ENCODE measurements at regions not wholly inside any gene's neighbourhood (a gene's known extent, or its start where the extent isn't known, plus 50 kb on each side); places are given as distances from the start of the nearest gene placed in this dataset.

- H2AFZ ChIP-seq, result no peak overlapping the region
- DNase-seq (ENCODE audit: low spot score), result no peak
- H3F3A ChIP-seq (replicated peaks; ENCODE audit: low read depth), result no peaks in the 10 kb centered on the region
- no peaks in the 10 kb centered on the region; the same call in 1 of the 2 replicates for H3K9me2 ChIP-seq (ENCODE audit: insufficient read depth)
- Mint-ChIP-seq H3K4me1 (no peaks in the 10 kb centered on the region), H3K36me3 (ENCODE audit: low read depth) (peaks cover 5% of the 10 kb centered on the region; the same call in 2 of the 3 replicates), H3K4me3 (no peak overlapping the region), H3K27me3 (ENCODE audit: insufficient read depth, low read depth, poor library complexity) (no peaks in the 10 kb centered on the region), H3K9me3 (peaks cover 2% of the 10 kb centered on the region; the same call in 1 of the 3 replicates), H3K27ac (no peak overlapping the region)
- H4K20me1 ChIP-seq (replicated peaks; ENCODE audit: insufficient read depth), result no peaks in the 10 kb centered on the region
- ATAC-seq, result no peak
- H3K4me3 ChIP-seq, result no peak overlapping the region
- no peaks in the 10 kb centered on the region for H3K36me3 ChIP-seq (ENCODE audit: insufficient read depth)
- H3K27ac ChIP-seq (ENCODE audit: low read depth), result no peak overlapping the region
- H3K79me2 ChIP-seq (replicated peaks; ENCODE audit: insufficient read depth), result no peaks in the 10 kb centered on the region
- H3K27me3 ChIP-seq (ENCODE audit: insufficient read depth), result no peaks in the 10 kb centered on the region
- H3K4me1 ChIP-seq (ENCODE audit: insufficient read depth), result no peaks in the 10 kb centered on the region
- H3K4me2 ChIP-seq, result no peak overlapping the region
- TF ChIP-seq, protein P1, sequence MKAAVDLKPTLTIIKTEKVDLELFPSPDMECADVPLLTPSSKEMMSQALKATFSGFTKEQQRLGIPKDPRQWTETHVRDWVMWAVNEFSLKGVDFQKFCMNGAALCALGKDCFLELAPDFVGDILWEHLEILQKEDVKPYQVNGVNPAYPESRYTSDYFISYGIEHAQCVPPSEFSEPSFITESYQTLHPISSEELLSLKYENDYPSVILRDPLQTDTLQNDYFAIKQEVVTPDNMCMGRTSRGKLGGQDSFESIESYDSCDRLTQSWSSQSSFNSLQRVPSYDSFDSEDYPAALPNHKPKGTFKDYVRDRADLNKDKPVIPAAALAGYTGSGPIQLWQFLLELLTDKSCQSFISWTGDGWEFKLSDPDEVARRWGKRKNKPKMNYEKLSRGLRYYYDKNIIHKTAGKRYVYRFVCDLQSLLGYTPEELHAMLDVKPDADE (IDR thresholded peaks at IDR 0.05), result no peak
- TF ChIP-seq ZNF114 (CRISPR knock-in tag; IDR thresholded peaks at IDR 0.05), result no peak
- no peak for TF ChIP-seq REST (IDR thresholded peaks at IDR 0.05; ENCODE audit: unreplicated experiment)
- TF ChIP-seq, protein P2, sequence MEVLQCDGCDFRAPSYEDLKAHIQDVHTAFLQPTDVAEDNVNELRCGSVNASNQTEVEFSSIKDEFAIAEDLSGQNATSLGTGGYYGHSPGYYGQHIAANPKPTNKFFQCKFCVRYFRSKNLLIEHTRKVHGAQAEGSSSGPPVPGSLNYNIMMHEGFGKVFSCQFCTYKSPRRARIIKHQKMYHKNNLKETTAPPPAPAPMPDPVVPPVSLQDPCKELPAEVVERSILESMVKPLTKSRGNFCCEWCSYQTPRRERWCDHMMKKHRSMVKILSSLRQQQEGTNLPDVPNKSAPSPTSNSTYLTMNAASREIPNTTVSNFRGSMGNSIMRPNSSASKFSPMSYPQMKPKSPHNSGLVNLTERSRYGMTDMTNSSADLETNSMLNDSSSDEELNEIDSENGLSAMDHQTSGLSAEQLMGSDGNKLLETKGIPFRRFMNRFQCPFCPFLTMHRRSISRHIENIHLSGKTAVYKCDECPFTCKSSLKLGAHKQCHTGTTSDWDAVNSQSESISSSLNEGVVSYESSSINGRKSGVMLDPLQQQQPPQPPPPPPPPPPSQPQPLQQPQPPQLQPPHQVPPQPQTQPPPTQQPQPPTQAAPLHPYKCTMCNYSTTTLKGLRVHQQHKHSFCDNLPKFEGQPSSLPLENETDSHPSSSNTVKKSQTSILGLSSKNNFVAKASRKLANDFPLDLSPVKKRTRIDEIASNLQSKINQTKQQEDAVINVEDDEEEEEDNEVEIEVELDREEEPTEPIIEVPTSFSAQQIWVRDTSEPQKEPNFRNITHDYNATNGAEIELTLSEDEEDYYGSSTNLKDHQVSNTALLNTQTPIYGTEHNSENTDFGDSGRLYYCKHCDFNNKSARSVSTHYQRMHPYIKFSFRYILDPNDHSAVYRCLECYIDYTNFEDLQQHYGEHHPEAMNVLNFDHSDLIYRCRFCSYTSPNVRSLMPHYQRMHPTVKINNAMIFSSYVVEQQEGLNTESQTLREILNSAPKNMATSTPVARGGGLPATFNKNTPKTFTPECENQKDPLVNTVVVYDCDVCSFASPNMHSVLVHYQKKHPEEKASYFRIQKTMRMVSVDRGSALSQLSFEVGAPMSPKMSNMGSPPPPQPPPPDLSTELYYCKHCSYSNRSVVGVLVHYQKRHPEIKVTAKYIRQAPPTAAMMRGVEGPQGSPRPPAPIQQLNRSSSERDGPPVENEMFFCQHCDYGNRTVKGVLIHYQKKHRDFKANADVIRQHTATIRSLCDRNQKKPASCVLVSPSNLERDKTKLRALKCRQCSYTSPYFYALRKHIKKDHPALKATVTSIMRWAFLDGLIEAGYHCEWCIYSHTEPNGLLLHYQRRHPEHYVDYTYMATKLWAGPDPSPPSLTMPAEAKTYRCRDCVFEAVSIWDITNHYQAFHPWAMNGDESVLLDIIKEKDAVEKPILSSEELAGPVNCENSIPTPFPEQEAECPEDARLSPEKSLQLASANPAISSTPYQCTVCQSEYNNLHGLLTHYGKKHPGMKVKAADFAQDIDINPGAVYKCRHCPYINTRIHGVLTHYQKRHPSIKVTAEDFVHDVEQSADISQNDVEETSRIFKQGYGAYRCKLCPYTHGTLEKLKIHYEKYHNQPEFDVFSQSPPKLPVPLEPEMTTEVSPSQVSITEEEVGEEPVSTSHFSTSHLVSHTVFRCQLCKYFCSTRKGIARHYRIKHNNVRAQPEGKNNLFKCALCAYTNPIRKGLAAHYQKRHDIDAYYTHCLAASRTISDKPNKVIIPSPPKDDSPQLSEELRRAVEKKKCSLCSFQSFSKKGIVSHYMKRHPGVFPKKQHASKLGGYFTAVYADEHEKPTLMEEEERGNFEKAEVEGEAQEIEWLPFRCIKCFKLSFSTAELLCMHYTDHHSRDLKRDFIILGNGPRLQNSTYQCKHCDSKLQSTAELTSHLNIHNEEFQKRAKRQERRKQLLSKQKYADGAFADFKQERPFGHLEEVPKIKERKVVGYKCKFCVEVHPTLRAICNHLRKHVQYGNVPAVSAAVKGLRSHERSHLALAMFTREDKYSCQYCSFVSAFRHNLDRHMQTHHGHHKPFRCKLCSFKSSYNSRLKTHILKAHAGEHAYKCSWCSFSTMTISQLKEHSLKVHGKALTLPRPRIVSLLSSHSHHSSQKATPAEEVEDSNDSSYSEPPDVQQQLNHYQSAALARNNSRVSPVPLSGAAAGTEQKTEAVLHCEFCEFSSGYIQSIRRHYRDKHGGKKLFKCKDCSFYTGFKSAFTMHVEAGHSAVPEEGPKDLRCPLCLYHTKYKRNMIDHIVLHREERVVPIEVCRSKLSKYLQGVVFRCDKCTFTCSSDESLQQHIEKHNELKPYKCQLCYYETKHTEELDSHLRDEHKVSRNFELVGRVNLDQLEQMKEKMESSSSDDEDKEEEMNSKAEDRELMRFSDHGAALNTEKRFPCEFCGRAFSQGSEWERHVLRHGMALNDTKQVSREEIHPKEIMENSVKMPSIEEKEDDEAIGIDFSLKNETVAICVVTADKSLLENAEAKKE (CRISPR knock-in tag; IDR thresholded peaks at IDR 0.05), result no peak
- no peak for TF ChIP-seq STAT1 (IDR thresholded peaks at IDR 0.05; ENCODE audit: unreplicated experiment)
- no peak for TF ChIP-seq POLR2AphosphoS5 (IDR thresholded peaks at IDR 0.05; ENCODE audit: low read depth)
Measured at GRCh38 chr17:70276906-70277305, 107.6 kb downstream of the KCNJ2 start.

All from GM23338 (cell line).